AG10803 (cell line): ENCODE measurements at regions not wholly inside any gene's neighbourhood (a gene's known extent, or its start where the extent isn't known, plus 50 kb on each side); places are given as distances from the start of the nearest gene placed in this dataset.

Source experiments
- DNase-seq: peaks from one replicate; pipeline ENCODE4 v3.0.0; 2010; ENCODE audit warnings: low read depth
- H3K4me3 ChIP-seq: 2 replicates; pipeline ENCODE4 v1.5.1; 2011; ENCODE audit warnings: mild to moderate bottlenecking, low read length, control low read depth
- CTCF ChIP-seq: conservative IDR thresholded peaks from 2 replicates; pipeline ENCODE4 v1.5.1; 2011; ENCODE audit warnings: mild to moderate bottlenecking, low read length, control low read depth, inconsistent platforms

GRCh38 chr3:31055757-31056156, 161.3 kb upstream of the GADL1 start:
- H3K4me3 ChIP-seq, result no peak overlapping the region
- no peak for DNase-seq
- TF ChIP-seq CTCF, result no peak

GRCh38 chr3:31057891-31058290, 163.4 kb upstream of the GADL1 start:
- H3K4me3 ChIP-seq, result no peak overlapping the region
- DNase-seq, result no peak
- no peak for TF ChIP-seq CTCF

DNA sequence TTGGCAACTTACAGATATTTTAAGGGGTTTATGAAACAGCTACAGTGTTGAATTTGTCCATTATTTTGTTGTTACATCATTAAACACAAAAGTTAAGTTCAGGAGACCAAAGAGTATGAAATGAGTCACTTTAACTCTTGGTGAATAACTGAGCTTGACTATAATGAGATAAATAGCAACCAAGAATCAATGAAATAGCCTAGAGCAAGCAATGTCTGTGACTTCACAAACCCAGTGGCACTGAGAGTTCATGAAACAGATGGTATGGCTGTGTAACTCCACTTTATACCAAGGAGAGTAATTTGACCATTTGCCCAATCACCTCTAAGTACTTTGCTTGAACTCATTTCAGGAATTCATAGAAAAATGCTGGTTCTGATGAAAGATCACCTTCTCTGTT, 169.6 kb upstream of the GADL1 start:
- TF ChIP-seq CTCF, result no peak
- no peak overlapping the region for H3K4me3 ChIP-seq
- DNase-seq, result peak; percentile 68

GRCh38 chr3:31065765-31066164, 171.3 kb upstream of the GADL1 start:
- no peak for TF ChIP-seq CTCF
- no peak overlapping the region for H3K4me3 ChIP-seq
- no peak for DNase-seq

GRCh38 chr3:31067004-31067403, 172.5 kb upstream of the GADL1 start:
- TF ChIP-seq CTCF, result no peak
- no peak overlapping the region for H3K4me3 ChIP-seq
- peak; percentile 92 for DNase-seq

DNA sequence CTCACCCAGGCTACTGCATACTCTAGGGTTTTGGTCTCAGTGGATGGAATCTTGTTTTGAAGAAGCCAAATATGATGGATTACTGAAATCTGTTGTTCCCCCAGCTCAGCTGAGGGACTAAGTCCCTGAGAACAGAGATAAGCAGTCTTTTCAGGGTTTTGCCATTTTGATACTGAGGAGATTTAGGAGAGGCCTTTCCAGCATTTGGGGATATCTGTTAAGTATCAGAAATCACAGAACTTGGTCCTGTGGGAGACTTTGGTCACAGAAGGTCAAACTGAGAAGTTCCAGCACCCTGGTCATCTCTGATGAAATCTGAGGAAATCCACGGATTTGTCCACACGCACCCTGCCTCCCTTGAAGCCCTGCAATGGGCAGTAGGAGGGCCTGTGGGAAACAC, 181.0 kb upstream of the GADL1 start:
- H3K4me3 ChIP-seq, result no peak overlapping the region
- no peak for TF ChIP-seq CTCF
- DNase-seq, result no peak

DNA sequence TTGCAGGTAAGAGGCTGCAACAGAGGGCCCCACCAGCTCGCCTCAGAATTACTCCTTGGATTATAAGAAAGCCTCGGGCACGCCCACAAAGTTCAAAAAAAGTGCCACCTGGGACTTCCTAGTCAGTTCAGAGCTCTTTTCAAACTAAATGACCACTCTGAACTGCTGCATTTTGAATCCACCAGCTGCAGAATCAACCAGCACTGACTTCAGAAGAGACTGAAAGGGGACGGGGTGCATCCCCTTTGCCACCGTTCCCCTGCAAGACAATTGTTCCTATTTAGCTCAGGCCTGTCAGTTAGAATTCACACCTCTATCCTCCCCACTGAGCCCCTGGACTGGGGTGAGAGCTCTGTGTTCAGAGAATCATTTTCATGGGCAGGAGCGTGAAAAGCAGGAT, 181.4 kb upstream of the GADL1 start:
- TF ChIP-seq CTCF, result no peak
- H3K4me3 ChIP-seq, result no peak overlapping the region
- no peak for DNase-seq
